SH-SY5Y (cell line): ENCODE measurements at regions not wholly inside any gene's neighbourhood (a gene's known extent, or its start where the extent isn't known, plus 50 kb on each side); places are given as distances from the start of the nearest gene placed in this dataset.

ENCODE experiments used
- GATA2 ChIP-seq: IDR thresholded peaks from 2 replicates; pipeline ENCODE4 v1.6.1; 2011; ENCODE audit warnings: mild to moderate bottlenecking, low read depth, low read length
- GATA3 ChIP-seq: IDR thresholded peaks from 2 replicates; pipeline ENCODE4 v1.6.1; 2011; ENCODE audit warnings: low read depth, mild to moderate bottlenecking, low read length, moderate library complexity

GRCh38 chr4:138078751-138079520 is 163.2 kb downstream of the SLC7A11 start:
- no peak for TF ChIP-seq GATA2
- TF ChIP-seq GATA3: no peak
